NCI-H446 treated with DMSO at 0.1 percent for 48 hours (cell line): ENCODE measurements at regions not wholly inside any gene's neighbourhood (a gene's known extent, or its start where the extent isn't known, plus 50 kb on each side); places are given as distances from the start of the nearest gene placed in this dataset.

ENCODE experiments used
- DNase-seq: peaks from one replicate; lab custom pipeline; 2025; lab: John Stamatoyannopoulos, UW

DNA sequence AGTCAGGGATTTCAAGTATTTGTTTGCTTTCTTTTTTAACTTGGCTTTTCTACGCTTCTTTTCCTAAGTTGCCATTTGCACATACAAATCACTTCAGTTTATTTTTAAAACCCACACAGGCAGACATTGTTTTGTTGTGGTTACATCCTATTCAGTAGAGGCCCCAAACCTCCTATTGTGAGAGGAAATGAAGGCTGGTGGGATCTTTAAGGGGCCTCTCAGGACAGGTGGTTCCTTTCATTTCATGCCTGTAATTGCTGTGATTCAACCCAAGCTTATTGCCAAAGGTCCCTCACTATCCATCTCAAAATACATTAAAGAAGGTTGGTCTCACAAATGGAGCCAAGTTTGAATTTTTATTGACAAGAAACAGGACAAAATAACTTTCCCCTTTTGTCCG, 257.1 kb downstream of the ADAMTS20 start:
- DNase-seq = no peak

DNA sequence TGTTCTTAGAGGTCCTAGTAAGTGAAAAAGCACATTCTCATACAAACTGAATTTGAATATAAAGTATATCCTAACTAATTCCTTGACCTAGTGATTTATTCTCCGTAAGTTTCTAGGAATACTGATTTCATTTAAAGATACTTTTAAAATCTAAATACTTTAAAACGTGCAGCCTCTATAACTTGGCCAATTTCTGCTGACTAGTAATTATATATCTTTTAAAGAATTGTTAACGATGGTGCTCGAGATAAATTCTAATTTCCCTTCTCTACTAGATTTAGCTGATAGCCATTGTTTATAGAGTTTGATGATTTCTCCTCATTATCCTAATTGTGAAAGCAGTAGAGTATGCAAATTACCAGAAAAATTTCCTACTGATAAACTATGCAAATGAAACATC, 257.9 kb downstream of the ADAMTS20 start:
- DNase-seq = no peak

- no peak for DNase-seq
These were observed 258.6 kb downstream of the ADAMTS20 start for GRCh38 chr12:43293396-43293795.

- no peak for DNase-seq
These were observed 259.3 kb downstream of the ADAMTS20 start for GRCh38 chr12:43292699-43293098.

DNA sequence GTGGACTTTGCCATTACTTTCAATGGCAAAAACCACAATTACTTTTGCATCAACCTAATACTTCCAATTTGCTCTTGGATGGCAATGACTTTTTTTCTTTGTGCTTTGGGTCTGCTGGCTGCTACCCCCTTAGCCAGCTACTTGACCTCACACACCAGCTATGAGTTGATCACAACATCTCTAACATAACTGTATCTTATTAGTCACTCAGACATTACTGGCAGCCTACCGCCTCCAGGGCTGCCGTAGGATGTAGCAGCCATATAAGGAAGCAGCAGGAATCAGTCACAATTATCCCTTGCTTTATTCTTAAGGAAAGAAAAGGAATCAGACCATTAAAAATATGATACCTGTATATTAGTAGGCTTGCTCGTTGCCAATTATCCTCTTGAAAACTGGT, 260.5 kb downstream of the ADAMTS20 start:
- no peak for DNase-seq

GRCh38 chr12:43290836-43291235, 261.2 kb downstream of the ADAMTS20 start:
- no peak for DNase-seq

DNA sequence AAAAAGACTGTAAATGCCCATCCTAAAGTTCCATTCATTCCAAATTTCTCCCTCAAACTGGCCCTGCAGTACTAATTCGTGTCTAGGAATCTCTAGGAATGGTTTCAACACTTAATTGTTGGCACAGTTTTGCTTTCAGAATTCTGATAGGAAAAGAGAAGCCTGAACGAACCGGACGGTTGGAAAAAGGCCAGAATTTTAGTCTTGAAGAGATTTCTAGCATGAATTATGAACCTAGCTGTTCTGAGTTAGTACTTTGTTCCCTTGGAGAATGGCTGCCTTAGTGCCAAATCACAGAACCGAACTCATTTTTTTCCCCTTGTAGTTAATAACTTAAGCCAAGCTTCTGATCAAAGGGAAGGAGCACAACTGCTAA, 262.6 kb downstream of the ADAMTS20 start:
- DNase-seq = no peak

GRCh38 chr12:43288671-43289425, 263.2 kb downstream of the ADAMTS20 start:
- no peak for DNase-seq

- no peak for DNase-seq
These were observed 264.2 kb downstream of the ADAMTS20 start for GRCh38 chr12:43287706-43288383.

DNA sequence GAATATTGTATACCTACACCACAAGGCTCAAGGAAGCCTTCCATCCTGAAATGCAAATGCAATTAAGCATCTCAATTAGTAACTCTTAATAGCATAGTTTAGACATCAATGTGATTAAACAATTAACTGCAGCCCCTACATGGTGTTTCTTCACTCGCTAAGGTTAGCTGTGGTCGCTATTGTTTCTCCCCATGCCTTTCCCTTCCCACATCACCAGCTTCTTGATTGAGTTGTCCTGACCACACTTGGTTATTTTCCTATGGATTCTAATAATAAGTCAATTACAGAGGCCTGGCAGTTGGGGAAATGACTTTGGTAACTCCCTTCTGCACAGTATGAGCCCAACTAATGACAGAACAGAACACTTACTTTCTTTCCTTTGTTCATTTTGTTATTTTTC, 265.0 kb downstream of the ADAMTS20 start:
- no peak for DNase-seq

- no peak for DNase-seq
These were observed 266.8 kb downstream of the ADAMTS20 start for GRCh38 chr12:43285159-43285598.

- no peak for DNase-seq
These were observed 267.4 kb downstream of the ADAMTS20 start for GRCh38 chr12:43284486-43285158.

GRCh38 chr12:43283206-43283605, 268.8 kb downstream of the ADAMTS20 start:
- DNase-seq = no peak

DNA sequence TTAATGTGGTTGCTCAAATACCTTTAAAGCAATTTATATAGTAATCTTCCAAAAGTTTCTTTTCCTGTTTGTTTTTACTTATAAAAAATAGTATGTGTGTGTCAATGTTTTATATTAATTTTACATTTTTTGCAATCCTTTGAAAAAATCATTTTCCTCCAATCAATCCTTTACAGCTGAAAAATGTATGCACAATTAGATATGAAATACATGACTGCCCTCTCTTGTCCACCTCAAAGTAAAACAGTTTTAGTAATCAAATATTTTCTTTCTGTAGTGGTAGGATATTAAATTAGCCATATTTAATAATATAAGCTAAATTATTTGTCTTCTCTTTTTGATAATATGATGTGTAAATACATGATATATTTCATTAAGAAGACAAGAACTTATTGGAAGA, 269.9 kb downstream of the ADAMTS20 start:
- DNase-seq = peak; percentile 34

DNA sequence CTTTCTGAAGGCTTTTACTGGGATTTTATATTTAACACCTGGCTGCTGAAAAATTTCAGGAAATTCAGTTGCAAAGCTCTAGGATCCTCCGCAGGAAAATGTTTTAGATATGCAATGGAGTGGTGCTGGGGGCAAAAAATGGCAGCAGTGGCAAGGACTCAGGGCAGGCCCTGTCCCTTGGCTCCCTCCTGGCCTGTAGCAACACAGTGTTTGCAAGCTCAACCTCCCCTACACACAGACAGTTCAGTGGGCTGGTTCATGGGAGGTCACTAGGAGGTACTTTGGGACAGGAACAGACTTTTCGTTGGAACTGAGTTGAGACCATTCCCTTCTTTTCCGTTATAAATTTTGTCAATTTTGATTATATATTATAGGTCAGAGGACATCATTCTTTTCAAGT, 270.4 kb downstream of the ADAMTS20 start:
- no peak for DNase-seq

- DNase-seq = no peak
These were observed 273.5 kb downstream of the ADAMTS20 start for GRCh38 chr12:43278541-43278832.

GRCh38 chr12:43277651-43278540, 274.1 kb downstream of the ADAMTS20 start:
- DNase-seq = no peak

- no peak for DNase-seq
These were observed 278.5 kb downstream of the ADAMTS20 start for GRCh38 chr12:43273467-43273866.

GRCh38 chr12:43271659-43272058, 280.3 kb downstream of the ADAMTS20 start:
- DNase-seq = no peak

DNA sequence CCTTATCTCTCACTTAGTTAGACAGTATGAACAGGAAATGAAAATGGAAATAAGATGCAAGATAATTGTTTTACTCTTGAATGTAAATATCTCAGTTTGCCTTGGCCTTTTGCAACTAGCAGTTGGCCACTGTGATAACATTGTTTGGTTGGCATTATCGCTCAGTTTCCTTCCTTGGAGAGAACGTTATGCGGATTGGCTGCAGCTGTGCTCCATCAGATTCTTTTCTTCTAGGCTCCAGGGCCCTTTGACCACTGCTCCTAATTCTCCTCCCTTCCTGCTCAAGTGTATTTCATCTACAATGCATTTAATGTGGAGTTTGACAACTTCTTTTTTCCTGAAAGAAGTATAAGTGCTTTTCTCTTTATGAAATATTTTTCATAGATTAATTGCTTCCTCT, 284.2 kb downstream of the ADAMTS20 start:
- DNase-seq = no peak

GRCh38 chr12:43261701-43262100, 290.3 kb downstream of the ADAMTS20 start:
- no peak for DNase-seq

- peak; percentile 52 for DNase-seq
These were observed 296.4 kb downstream of the ADAMTS20 start for GRCh38 chr12:43255522-43256111.
